Activated naive CD8-positive, alpha-beta T cell (primary cell): ENCODE measurements at regions not wholly inside any gene's neighbourhood (a gene's known extent, or its start where the extent isn't known, plus 50 kb on each side); places are given as distances from the start of the nearest gene placed in this dataset.
A peak's percentile ranks its signal among the peaks of the same experiment; 100 is the strongest.

Source experiments
- H3K27ac Mint-ChIP-seq: one replicate; pipeline ENCODE4 v1.8.0; 2021; ENCODE audit warnings: mixed read lengths
- H3K27me3 Mint-ChIP-seq: one replicate; pipeline ENCODE4 v1.8.0; 2021; ENCODE audit warnings: mixed read lengths
- H3K36me3 Mint-ChIP-seq: one replicate; pipeline ENCODE4 v1.8.0; 2021; ENCODE audit warnings: mixed read lengths
- H3K4me1 Mint-ChIP-seq: one replicate; pipeline ENCODE4 v1.8.0; 2021; ENCODE audit warnings: low read depth, mixed read lengths
- H3K4me3 Mint-ChIP-seq: one replicate; pipeline ENCODE4 v1.8.0; 2021; ENCODE audit warnings: mild to moderate bottlenecking, mixed read lengths
- H3K9me3 Mint-ChIP-seq: one replicate; pipeline ENCODE4 v1.8.0; 2021; ENCODE audit warnings: low read depth, mixed read lengths

GRCh38 chr2:37425408-37425807 lies 81.0 kb downstream of the QPCT start:
- no peaks in the 10 kb centered on the region for H3K36me3 Mint-ChIP-seq
- no peaks in the 10 kb centered on the region for H3K9me3 Mint-ChIP-seq
- no peak overlapping the region for H3K27ac Mint-ChIP-seq
- H3K4me1 Mint-ChIP-seq, result no peaks in the 10 kb centered on the region
- H3K27me3 Mint-ChIP-seq, result no peaks in the 10 kb centered on the region
- no peak overlapping the region for H3K4me3 Mint-ChIP-seq

GRCh38 chr2:37427241-37427640 lies 82.8 kb downstream of the QPCT start:
- Mint-ChIP-seq H3K27me3 (no peaks in the 10 kb centered on the region), H3K9me3 (no peaks in the 10 kb centered on the region), H3K4me3 (no peak overlapping the region), H3K27ac (no peak overlapping the region), H3K36me3 (no peaks in the 10 kb centered on the region), H3K4me1 (no peaks in the 10 kb centered on the region)

GRCh38 chr2:37436323-37436722 lies 91.9 kb downstream of the QPCT start:
- H3K4me3 Mint-ChIP-seq, result no peak overlapping the region
- no peaks in the 10 kb centered on the region for H3K9me3 Mint-ChIP-seq
- H3K36me3 Mint-ChIP-seq, result peaks cover 6% of the 10 kb centered on the region
- H3K27me3 Mint-ChIP-seq, result peaks cover 2% of the 10 kb centered on the region
- H3K27ac Mint-ChIP-seq, result no peak overlapping the region
- H3K4me1 Mint-ChIP-seq, result no peaks in the 10 kb centered on the region

- no peak overlapping the region for H3K4me3 Mint-ChIP-seq
- peaks cover 2% of the 10 kb centered on the region for H3K36me3 Mint-ChIP-seq
- H3K4me1 Mint-ChIP-seq, result peaks cover 1% of the 10 kb centered on the region
- no peak overlapping the region for H3K27ac Mint-ChIP-seq
- no peaks in the 10 kb centered on the region for H3K9me3 Mint-ChIP-seq
- peaks cover 2% of the 10 kb centered on the region for H3K27me3 Mint-ChIP-seq
These were observed 94.8 kb downstream of the QPCT start for GRCh38 chr2:37439131-37439642.

GRCh38 chr2:37441055-37441454 lies 96.6 kb downstream of the QPCT start:
- Mint-ChIP-seq H3K4me1 (peaks cover 1% of the 10 kb centered on the region), H3K9me3 (no peaks in the 10 kb centered on the region), H3K27me3 (peaks cover 2% of the 10 kb centered on the region), H3K27ac (no peak overlapping the region), H3K4me3 (no peak overlapping the region), H3K36me3 (peaks cover 2% of the 10 kb centered on the region)

GRCh38 chr2:37443082-37443481 lies 98.7 kb downstream of the QPCT start:
- H3K4me3 Mint-ChIP-seq, result no peak overlapping the region
- no peaks in the 10 kb centered on the region for H3K9me3 Mint-ChIP-seq
- H3K36me3 Mint-ChIP-seq, result peaks cover 2% of the 10 kb centered on the region
- H3K27ac Mint-ChIP-seq, result no peak overlapping the region
- no peaks in the 10 kb centered on the region for H3K27me3 Mint-ChIP-seq
- peaks cover 1% of the 10 kb centered on the region for H3K4me1 Mint-ChIP-seq

GRCh38 chr2:37447446-37447845 lies 103.0 kb downstream of the QPCT start:
- Mint-ChIP-seq H3K9me3 (peaks cover 4% of the 10 kb centered on the region), H3K4me3 (no peak overlapping the region), H3K4me1 (peaks cover 33% of the 10 kb centered on the region), H3K27me3 (no peaks in the 10 kb centered on the region), H3K27ac (no peak overlapping the region), H3K36me3 (peaks cover 8% of the 10 kb centered on the region)

GRCh38 chr2:37448342-37449120 lies 104.1 kb downstream of the QPCT start:
- Mint-ChIP-seq H3K27ac (no peak overlapping the region), H3K4me1 (peaks cover 42% of the 10 kb centered on the region), H3K4me3 (no peak overlapping the region), H3K9me3 (peaks cover 6% of the 10 kb centered on the region), H3K27me3 (no peaks in the 10 kb centered on the region), H3K36me3 (peaks cover 7% of the 10 kb centered on the region)

GRCh38 chr2:37449761-37450296 lies 105.4 kb downstream of the QPCT start:
- H3K27me3 Mint-ChIP-seq, result no peaks in the 10 kb centered on the region
- H3K4me3 Mint-ChIP-seq, result no peak overlapping the region
- peaks cover 42% of the 10 kb centered on the region for H3K4me1 Mint-ChIP-seq

GRCh38 chr2:37453027-37453426 lies 108.6 kb downstream of the QPCT start:
- H3K9me3 Mint-ChIP-seq, result peaks cover 6% of the 10 kb centered on the region
- H3K4me3 Mint-ChIP-seq, result peak overlapping the region; percentile 27
- peak overlapping the region; percentile 76 for H3K27ac Mint-ChIP-seq
- H3K27me3 Mint-ChIP-seq, result no peaks in the 10 kb centered on the region
- peaks cover 9% of the 10 kb centered on the region for H3K36me3 Mint-ChIP-seq
- H3K4me1 Mint-ChIP-seq, result peaks cover 74% of the 10 kb centered on the region

More at GRCh38 chr2:37449761-37450296, 105.4 kb downstream of the QPCT start:
- H3K9me3 Mint-ChIP-seq, result peaks cover 6% of the 10 kb centered on the region
- peaks cover 7% of the 10 kb centered on the region for H3K36me3 Mint-ChIP-seq
- no peak overlapping the region for H3K27ac Mint-ChIP-seq

- H3K9me3 Mint-ChIP-seq, result peaks cover 6% of the 10 kb centered on the region
- peaks cover 9% of the 10 kb centered on the region for H3K36me3 Mint-ChIP-seq
- H3K4me1 Mint-ChIP-seq, result peaks cover 76% of the 10 kb centered on the region
- H3K27ac Mint-ChIP-seq, result peak overlapping the region; percentile 55
- H3K27me3 Mint-ChIP-seq, result no peaks in the 10 kb centered on the region
- no peak overlapping the region for H3K4me3 Mint-ChIP-seq
These were observed 110.7 kb downstream of the QPCT start for GRCh38 chr2:37454851-37455762.

GRCh38 chr2:37456479-37456878 lies 112.0 kb downstream of the QPCT start:
- Mint-ChIP-seq H3K4me3 (peak overlapping the region; percentile 48), H3K27ac (peak overlapping the region; percentile 89), H3K27me3 (no peaks in the 10 kb centered on the region), H3K4me1 (peaks cover 69% of the 10 kb centered on the region), H3K36me3 (peaks cover 6% of the 10 kb centered on the region), H3K9me3 (peaks cover 6% of the 10 kb centered on the region)

GRCh38 chr2:37457401-37457901 lies 113.0 kb downstream of the QPCT start:
- H3K4me1 Mint-ChIP-seq, result peaks cover 60% of the 10 kb centered on the region
- H3K9me3 Mint-ChIP-seq, result peaks cover 2% of the 10 kb centered on the region
- peaks cover 3% of the 10 kb centered on the region for H3K36me3 Mint-ChIP-seq
- no peak overlapping the region for H3K27ac Mint-ChIP-seq
- H3K4me3 Mint-ChIP-seq, result no peak overlapping the region
- no peaks in the 10 kb centered on the region for H3K27me3 Mint-ChIP-seq

- peaks cover 53% of the 10 kb centered on the region for H3K4me1 Mint-ChIP-seq
- H3K4me3 Mint-ChIP-seq, result no peak overlapping the region
- H3K27ac Mint-ChIP-seq, result no peak overlapping the region
- H3K36me3 Mint-ChIP-seq, result peaks cover 3% of the 10 kb centered on the region
- H3K27me3 Mint-ChIP-seq, result no peaks in the 10 kb centered on the region
- H3K9me3 Mint-ChIP-seq, result no peaks in the 10 kb centered on the region
These were observed 113.7 kb downstream of the QPCT start for GRCh38 chr2:37458133-37458532.
